ENCODE measurements at regions not wholly inside any gene's neighbourhood (a gene's known extent, or its start where the extent isn't known, plus 50 kb on each side); places are given as distances from the start of the nearest gene placed in this dataset.

GRCh38 chr5:106134549-106134948 lies 1536.2 kb downstream of the EFNA5 start:
- DNase-seq (no peak), ATAC-seq (no peak)
- Histone ChIP-seq H3K4me1 (no peaks in the 10 kb centered on the region), H3K36me3 (no peaks in the 10 kb centered on the region), H3K4me3 (no peak overlapping the region), H3K9me3 (peaks cover 0 to 8% (median 0%) of the 10 kb centered on the region in 11 donors), H3K27me3 (no peaks in the 10 kb centered on the region), H3K27ac (no peak overlapping the region)
- intact Hi-C loops (cut with DNase I), result no loop called here
- no peak for TF ChIP-seq CTCF (IDR thresholded peaks at IDR 0.05)

GRCh38 chr5:106127985-106128384 lies 1542.8 kb downstream of the EFNA5 start:
- Histone ChIP-seq H3K4me1 (peaks cover 0 to 6% (median 0%) of the 10 kb centered on the region in 9 donors), H3K27ac (no peak overlapping the region), H3K27me3 (no peaks in the 10 kb centered on the region), H3K36me3 (no peaks in the 10 kb centered on the region), H3K4me3 (no peak overlapping the region), H3K9me3 (no peaks in the 10 kb centered on the region)
- intact Hi-C loops (cut with DNase I), result no loop called here
- 86 to 90% methylated on average over 2 of the region's 2 CpGs for WGBS, 2 donors
- TF ChIP-seq CTCF (IDR thresholded peaks at IDR 0.05), result no peak
- DNase-seq (no peak), ATAC-seq (no peak)

GRCh38 chr5:106127341-106127781 lies 1543.4 kb downstream of the EFNA5 start:
- H3K4me3 ChIP-seq, result no peak overlapping the region
- WGBS, 2 donors, result 76 to 82% methylated on average over 1 of the region's 1 CpG
- no peaks in the 10 kb centered on the region for H3K27me3 ChIP-seq
- intact Hi-C loops (cut with DNase I), result no loop called here
- TF ChIP-seq CTCF (IDR thresholded peaks at IDR 0.05), result no peak
- no peaks in the 10 kb centered on the region for H3K9me3 ChIP-seq
- no peak overlapping the region for H3K27ac ChIP-seq
- no peaks in the 10 kb centered on the region for H3K36me3 ChIP-seq
- peaks cover 0 to 6% (median 0%) of the 10 kb centered on the region in 9 donors for H3K4me1 ChIP-seq
- ATAC-seq, result no peak
- DNase-seq, result no peak

GRCh38 chr5:106121972-106122605 lies 1548.6 kb downstream of the EFNA5 start:
- H3K27me3 ChIP-seq, result no peaks in the 10 kb centered on the region
- no peaks in the 10 kb centered on the region for H3K9me3 ChIP-seq
- peak in 8 of 9 donors; percentile 9 to 58 (median 38) for TF ChIP-seq CTCF (IDR thresholded peaks at IDR 0.05)
- no peak overlapping the region for H3K27ac ChIP-seq
- H3K36me3 ChIP-seq, result no peaks in the 10 kb centered on the region
- WGBS, 2 donors, result 75 to 79% methylated on average over 7 of the region's 7 CpGs
- DNase-seq (no peak), ATAC-seq (no peak)
- no peaks in the 10 kb centered on the region for H3K4me1 ChIP-seq
- no peak overlapping the region for H3K4me3 ChIP-seq
- intact Hi-C loops (cut with DNase I), result no loop called here
